ENCODE measurements at regions not wholly inside any gene's neighbourhood (a gene's known extent, or its start where the extent isn't known, plus 50 kb on each side); places are given as distances from the start of the nearest gene placed in this dataset.

DNA sequence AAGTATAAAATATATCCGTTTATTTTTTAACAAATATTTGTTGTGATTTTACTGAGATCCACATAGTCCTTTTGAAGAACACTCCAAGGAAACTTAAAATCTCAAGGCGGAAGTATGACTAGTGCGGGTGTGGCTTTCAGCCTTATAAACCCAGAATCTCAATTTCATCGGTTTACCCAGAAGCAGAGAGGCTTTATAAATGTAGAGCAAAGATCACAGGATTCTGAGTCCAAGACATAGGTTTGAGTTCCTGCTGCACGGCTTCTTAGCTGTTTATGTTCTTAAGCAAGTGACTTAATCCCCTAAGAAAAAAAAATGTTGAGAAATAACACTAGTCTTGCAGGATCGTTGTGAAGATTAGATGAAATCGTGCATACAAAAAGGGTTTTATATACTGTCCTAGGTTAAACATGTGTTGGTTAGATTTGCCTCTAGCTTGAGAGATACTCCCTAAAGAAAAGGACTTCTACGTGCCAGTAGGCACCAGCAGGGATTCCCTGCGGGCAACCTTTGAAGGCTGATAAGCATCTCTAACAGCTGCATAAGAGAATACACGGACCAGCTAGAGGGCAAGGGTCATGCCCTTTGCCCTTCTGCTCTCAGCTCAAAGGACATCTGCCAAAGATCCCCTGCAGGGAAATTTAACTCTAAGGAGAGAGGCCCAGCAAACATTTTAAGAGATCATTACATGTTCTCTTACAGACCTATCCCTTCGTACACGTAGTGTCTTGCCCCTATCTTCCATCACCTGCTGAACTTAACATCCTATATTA lies 130.4 kb upstream of the MIR17HG start:
- Histone ChIP-seq H3K9me2 (ENCODE audit: insufficient read depth) (no peaks in the 10 kb centered on the region), H3K27me3 (ENCODE audit: insufficient read depth, low read depth) (no peaks in the 10 kb centered on the region), H3K36me3 (ENCODE audit: low read depth) (no peaks in the 10 kb centered on the region), H3K4me3 (no peak overlapping the region), H3K4me2 (no peak overlapping the region), H3K27ac (no peak overlapping the region), H4K20me1 (ENCODE audit: insufficient read depth) (no peaks in the 10 kb centered on the region), H2AFZ (no peak overlapping the region; the same call in 1 of the 2 replicates), H3F3A (ENCODE audit: insufficient read depth, low read depth) (no peaks in the 10 kb centered on the region), H3K4me1 (replicated peaks; ENCODE audit: insufficient read depth) (no peaks in the 10 kb centered on the region), H3K9me3 (ENCODE audit: insufficient read depth, low read depth) (no peaks in the 10 kb centered on the region), H3K79me2 (ENCODE audit: low read depth) (no peaks in the 10 kb centered on the region)
- POLR2A ChIA-PET (ENCODE audit: unreplicated experiment), result no interaction called here
- intact Hi-C loops (cut with micrococcal nuclease; ENCODE audit: unreplicated experiment), result no loop called here
- TF ChIP-seq, protein P1, sequence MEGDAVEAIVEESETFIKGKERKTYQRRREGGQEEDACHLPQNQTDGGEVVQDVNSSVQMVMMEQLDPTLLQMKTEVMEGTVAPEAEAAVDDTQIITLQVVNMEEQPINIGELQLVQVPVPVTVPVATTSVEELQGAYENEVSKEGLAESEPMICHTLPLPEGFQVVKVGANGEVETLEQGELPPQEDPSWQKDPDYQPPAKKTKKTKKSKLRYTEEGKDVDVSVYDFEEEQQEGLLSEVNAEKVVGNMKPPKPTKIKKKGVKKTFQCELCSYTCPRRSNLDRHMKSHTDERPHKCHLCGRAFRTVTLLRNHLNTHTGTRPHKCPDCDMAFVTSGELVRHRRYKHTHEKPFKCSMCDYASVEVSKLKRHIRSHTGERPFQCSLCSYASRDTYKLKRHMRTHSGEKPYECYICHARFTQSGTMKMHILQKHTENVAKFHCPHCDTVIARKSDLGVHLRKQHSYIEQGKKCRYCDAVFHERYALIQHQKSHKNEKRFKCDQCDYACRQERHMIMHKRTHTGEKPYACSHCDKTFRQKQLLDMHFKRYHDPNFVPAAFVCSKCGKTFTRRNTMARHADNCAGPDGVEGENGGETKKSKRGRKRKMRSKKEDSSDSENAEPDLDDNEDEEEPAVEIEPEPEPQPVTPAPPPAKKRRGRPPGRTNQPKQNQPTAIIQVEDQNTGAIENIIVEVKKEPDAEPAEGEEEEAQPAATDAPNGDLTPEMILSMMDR (conservative IDR thresholded peaks at IDR 0.05), result no peak
- TF ChIP-seq EZH2 (IDR thresholded peaks at IDR 0.05; ENCODE audit: low read depth), result no peak
- DNase-seq, result no peak
- BruUV-seq (replicated peaks), result no TSS peak
- CTCF ChIA-PET, result no interaction called here

GRCh38 chr13:91219201-91219600 lies 128.3 kb upstream of the MIR17HG start:
- POLR2A ChIA-PET (ENCODE audit: unreplicated experiment), result no interaction called here
- no peaks in the 10 kb centered on the region for H3K4me1 ChIP-seq (replicated peaks; ENCODE audit: insufficient read depth)
- H4K20me1 ChIP-seq (ENCODE audit: insufficient read depth), result no peaks in the 10 kb centered on the region
- H3K4me2 ChIP-seq, result no peak overlapping the region
- H3F3A ChIP-seq (ENCODE audit: insufficient read depth, low read depth), result no peaks in the 10 kb centered on the region
- TF ChIP-seq, protein P1 (conservative IDR thresholded peaks at IDR 0.05), result no peak
- TF ChIP-seq EZH2 (IDR thresholded peaks at IDR 0.05; ENCODE audit: low read depth), result no peak
- no peak overlapping the region for H3K4me3 ChIP-seq
- no peaks in the 10 kb centered on the region for H3K79me2 ChIP-seq (ENCODE audit: low read depth)
- CTCF ChIA-PET, result no interaction called here
- no peaks in the 10 kb centered on the region for H3K9me3 ChIP-seq (ENCODE audit: insufficient read depth, low read depth)
- no peaks in the 10 kb centered on the region for H3K27me3 ChIP-seq (ENCODE audit: insufficient read depth, low read depth)
- no peaks in the 10 kb centered on the region for H3K36me3 ChIP-seq (ENCODE audit: low read depth)
- H3K9me2 ChIP-seq (ENCODE audit: insufficient read depth), result no peaks in the 10 kb centered on the region
- no peak overlapping the region for H3K27ac ChIP-seq
- H2AFZ ChIP-seq, result no peak overlapping the region
- intact Hi-C loops (cut with micrococcal nuclease; ENCODE audit: unreplicated experiment), result no loop called here
- DNase-seq, result no peak
- no TSS peak for BruUV-seq (replicated peaks)

DNA sequence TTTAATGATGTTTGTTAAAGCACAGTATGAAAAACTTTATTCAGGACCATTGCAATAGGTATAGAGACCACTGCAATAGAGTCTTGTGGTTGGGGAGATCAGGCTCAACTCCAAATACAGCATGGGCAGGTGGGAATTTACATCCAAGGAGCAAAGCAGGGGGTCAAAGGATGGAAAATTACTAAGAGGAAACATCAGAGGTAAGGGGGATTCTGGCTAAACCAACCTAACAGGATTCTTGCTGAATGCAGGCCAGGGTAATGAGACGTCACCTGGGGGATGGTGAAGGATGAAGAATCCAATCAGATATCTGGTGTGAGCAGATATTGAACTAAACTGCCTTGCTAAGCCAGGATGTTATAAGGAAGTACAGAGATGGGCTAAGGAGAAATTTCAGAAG lies 126.6 kb upstream of the MIR17HG start:
- intact Hi-C loops (cut with micrococcal nuclease; ENCODE audit: unreplicated experiment), result no loop called here
- Histone ChIP-seq H3K9me2 (ENCODE audit: insufficient read depth) (no peaks in the 10 kb centered on the region), H3K27me3 (ENCODE audit: insufficient read depth, low read depth) (no peaks in the 10 kb centered on the region), H3F3A (ENCODE audit: insufficient read depth, low read depth) (no peaks in the 10 kb centered on the region), H2AFZ (no peak overlapping the region), H4K20me1 (ENCODE audit: insufficient read depth) (no peaks in the 10 kb centered on the region), H3K4me2 (no peak overlapping the region), H3K4me1 (replicated peaks; ENCODE audit: insufficient read depth) (no peaks in the 10 kb centered on the region), H3K36me3 (ENCODE audit: low read depth) (no peaks in the 10 kb centered on the region), H3K79me2 (ENCODE audit: low read depth) (no peaks in the 10 kb centered on the region), H3K27ac (no peak overlapping the region), H3K9me3 (ENCODE audit: insufficient read depth, low read depth) (no peaks in the 10 kb centered on the region), H3K4me3 (no peak overlapping the region)
- ChIA-PET CTCF (no interaction called here), POLR2A (ENCODE audit: unreplicated experiment) (no interaction called here)
- DNase-seq, result no peak
- no TSS peak for BruUV-seq (replicated peaks)
- TF ChIP-seq, protein P1 (conservative IDR thresholded peaks at IDR 0.05), result no peak
- no peak for TF ChIP-seq EZH2 (IDR thresholded peaks at IDR 0.05; ENCODE audit: low read depth)
